Peyer's patch (tissue), 4 donors: ENCODE measurements at regions not wholly inside any gene's neighbourhood (a gene's known extent, or its start where the extent isn't known, plus 50 kb on each side); places are given as distances from the start of the nearest gene placed in this dataset.

Experiments used
- DNase-seq, 3 donors: peaks; one replicate each; pipeline ENCODE4 v3.0.0-alpha.2; 2017 to 2019
- H3K27ac ChIP-seq, 4 donors: fragments of 200-600 bp; sonication (generic); one replicate each; pipeline ENCODE4 v1.5.1; 2016 to 2019
- H3K27me3 ChIP-seq, 2 donors: fragments of 200-600 bp; sonication (generic); one replicate each; pipeline ENCODE4 v1.5.1; 2019
- H3K36me3 ChIP-seq, 3 donors: fragments of 200-600 bp; sonication (generic); one replicate each; pipeline ENCODE4 v1.5.1; 2016 to 2019
- H3K4me1 ChIP-seq, 4 donors: fragments of 200-600 bp; sonication (generic); one replicate each; pipeline ENCODE4 v1.5.1; 2016 to 2019
- H3K4me3 ChIP-seq, 4 donors: fragments of 200-600 bp; sonication (generic); 1 replicate in 3 of 4; 2 replicates in 1 of 4; pipeline ENCODE4 v1.5.1; 2016 to 2019; ENCODE audit warnings: mild to moderate bottlenecking in 1 of 4
- H3K9me3 ChIP-seq, 4 donors: fragments of 200-600 bp; sonication (generic); one replicate each; pipeline ENCODE4 v1.5.1; 2016 to 2019; ENCODE audit warnings: mild to moderate bottlenecking in 1 of 4
- POLR2A ChIP-seq, 2 donors: fragments of 450-650 bp; IDR thresholded peaks; one replicate each; pipeline ENCODE4 v1.5.1; 2017; ENCODE audit warnings: antibody characterized with exemption in 2 of 2, mild to moderate bottlenecking in 2 of 2, moderate library complexity in 2 of 2
- TF ChIP-seq, protein P1 (sequence below), 6 experiments: fragments of 450-650 bp in 4 of 6; fragments of 200-600 bp in 2 of 6; sonication (generic) in 1 of 6; IDR thresholded peaks; one replicate each; pipeline ENCODE4 v1.5.1; 2017 to 2019; ENCODE audit warnings: antibody characterized with exemption in 6 of 6, mild to moderate bottlenecking in 3 of 6, moderate library complexity in 1 of 6

DNA sequence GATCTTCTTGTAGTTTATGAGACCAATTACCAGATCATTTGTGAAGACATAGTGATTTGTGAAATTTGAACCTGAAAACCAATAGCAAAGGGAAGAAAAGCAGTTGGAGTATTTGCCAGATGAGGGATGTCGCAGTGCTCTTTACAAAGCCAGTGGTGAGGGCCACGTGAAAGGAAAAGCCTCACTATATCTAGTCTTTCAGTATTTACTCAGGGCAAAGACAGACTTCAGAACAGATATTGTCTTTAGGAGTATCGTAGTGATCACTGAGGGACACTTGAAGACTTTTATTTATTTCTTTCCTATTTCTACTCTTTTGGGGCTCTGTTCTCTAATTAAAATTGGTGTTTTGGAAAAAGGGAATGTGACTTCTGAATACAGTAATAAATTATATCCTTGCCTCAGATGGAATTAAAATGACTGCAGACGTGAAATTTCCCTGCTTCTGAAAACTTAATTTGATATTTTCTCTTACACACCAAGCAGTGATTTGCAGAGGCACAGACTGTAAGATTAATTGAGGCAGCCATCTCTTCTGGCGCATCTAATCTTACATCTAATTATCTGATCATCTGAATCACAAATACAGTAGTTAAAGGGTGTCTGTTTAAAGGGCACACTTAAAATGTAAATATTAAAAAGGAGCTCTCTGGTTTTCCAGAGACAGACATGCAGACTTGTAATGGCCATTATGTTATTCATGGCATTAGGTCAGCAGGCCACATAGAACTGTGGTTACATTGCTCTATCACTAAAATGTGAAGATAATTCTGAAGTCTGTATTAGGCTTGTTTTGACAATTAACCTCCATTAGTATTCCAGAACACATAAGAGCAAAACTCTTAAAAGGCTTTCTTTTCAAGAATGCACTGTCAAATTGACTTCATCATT, 193.0 kb upstream of the GOLIM4 start:
- Histone ChIP-seq H3K36me3 (no peaks in the 10 kb centered on the region), H3K27ac (no peak overlapping the region), H3K4me3 (no peak overlapping the region), H3K9me3 (no peaks in the 10 kb centered on the region), H3K4me1 (no peaks in the 10 kb centered on the region), H3K27me3 (no peaks in the 10 kb centered on the region)
- no peak for TF ChIP-seq POLR2A (IDR thresholded peaks at IDR 0.05)
- DNase-seq, result no peak

DNA sequence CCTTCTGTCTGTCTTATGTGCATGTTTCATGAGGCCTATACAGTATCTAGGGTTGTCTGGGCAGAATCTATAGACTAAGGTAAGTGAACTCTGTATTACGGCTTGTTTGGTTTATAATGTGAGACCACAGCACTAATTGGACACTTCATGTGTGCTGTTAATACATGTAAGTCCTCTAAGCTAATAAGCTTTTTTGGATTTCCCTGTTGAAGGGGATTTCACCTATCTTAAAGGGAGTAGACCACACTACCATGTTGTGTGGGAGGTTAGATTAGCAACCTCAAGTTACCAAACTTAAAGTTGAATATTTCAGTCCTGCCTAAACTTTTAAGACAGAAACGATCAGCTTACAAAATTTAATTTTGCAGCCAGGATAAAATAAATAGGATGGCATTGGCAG, 189.8 kb upstream of the GOLIM4 start:
- DNase-seq, result no peak
- Histone ChIP-seq H3K27me3 (no peaks in the 10 kb centered on the region), H3K36me3 (no peaks in the 10 kb centered on the region), H3K4me3 (no peak overlapping the region), H3K27ac (no peak overlapping the region), H3K4me1 (no peaks in the 10 kb centered on the region), H3K9me3 (no peaks in the 10 kb centered on the region)
- no peak for TF ChIP-seq POLR2A (IDR thresholded peaks at IDR 0.05)
- TF ChIP-seq, protein P1, sequence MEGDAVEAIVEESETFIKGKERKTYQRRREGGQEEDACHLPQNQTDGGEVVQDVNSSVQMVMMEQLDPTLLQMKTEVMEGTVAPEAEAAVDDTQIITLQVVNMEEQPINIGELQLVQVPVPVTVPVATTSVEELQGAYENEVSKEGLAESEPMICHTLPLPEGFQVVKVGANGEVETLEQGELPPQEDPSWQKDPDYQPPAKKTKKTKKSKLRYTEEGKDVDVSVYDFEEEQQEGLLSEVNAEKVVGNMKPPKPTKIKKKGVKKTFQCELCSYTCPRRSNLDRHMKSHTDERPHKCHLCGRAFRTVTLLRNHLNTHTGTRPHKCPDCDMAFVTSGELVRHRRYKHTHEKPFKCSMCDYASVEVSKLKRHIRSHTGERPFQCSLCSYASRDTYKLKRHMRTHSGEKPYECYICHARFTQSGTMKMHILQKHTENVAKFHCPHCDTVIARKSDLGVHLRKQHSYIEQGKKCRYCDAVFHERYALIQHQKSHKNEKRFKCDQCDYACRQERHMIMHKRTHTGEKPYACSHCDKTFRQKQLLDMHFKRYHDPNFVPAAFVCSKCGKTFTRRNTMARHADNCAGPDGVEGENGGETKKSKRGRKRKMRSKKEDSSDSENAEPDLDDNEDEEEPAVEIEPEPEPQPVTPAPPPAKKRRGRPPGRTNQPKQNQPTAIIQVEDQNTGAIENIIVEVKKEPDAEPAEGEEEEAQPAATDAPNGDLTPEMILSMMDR (IDR thresholded peaks at IDR 0.05), result no peak

DNA sequence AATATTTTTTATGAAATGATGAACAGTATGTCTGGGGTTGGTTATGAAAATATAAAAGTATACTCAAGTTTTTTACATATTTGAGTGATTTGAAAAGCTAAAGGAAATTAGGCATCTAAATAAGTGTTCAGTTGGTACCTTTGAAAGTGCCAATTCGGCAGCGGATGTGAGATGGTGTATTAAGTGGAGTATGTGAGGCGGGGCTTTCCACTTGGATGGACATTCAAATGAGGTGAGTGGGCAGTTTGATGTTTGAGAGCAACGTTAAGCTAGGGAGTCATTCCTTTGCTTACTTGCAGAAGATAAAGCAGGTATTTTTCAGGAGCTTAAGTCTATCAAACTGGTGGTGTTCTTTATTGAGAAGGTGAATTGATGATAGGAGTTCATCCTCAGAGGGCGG, 189.0 kb upstream of the GOLIM4 start:
- no peak for DNase-seq
- Histone ChIP-seq H3K4me1 (no peaks in the 10 kb centered on the region), H3K9me3 (no peaks in the 10 kb centered on the region), H3K36me3 (no peaks in the 10 kb centered on the region), H3K27me3 (no peaks in the 10 kb centered on the region), H3K27ac (no peak overlapping the region), H3K4me3 (no peak overlapping the region)
- TF ChIP-seq, protein P1 (IDR thresholded peaks at IDR 0.05), result no peak
- no peak for TF ChIP-seq POLR2A (IDR thresholded peaks at IDR 0.05)

DNA sequence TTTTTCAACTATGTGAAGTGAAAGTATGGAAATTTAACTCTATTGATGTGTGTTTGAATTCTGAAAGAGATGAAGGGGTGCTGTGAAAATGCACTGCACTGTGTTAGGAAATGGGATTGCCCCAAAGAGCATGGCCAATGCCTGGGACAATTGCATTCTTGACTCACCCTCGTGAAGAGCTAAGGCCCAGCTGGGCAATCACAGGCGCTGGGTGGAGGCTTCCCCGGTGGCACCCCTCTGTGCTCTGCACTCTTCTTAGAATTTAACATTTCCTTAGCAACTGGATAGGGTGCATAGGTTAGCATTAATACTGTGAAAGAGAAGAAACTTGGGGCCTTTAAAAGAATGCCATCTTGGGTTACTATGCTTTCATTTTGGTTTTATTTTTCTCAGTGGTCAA, 179.9 kb upstream of the GOLIM4 start:
- Histone ChIP-seq H3K4me1 (no peaks in the 10 kb centered on the region), H3K27me3 (no peaks in the 10 kb centered on the region), H3K9me3 (no peaks in the 10 kb centered on the region), H3K4me3 (no peak overlapping the region), H3K36me3 (no peaks in the 10 kb centered on the region), H3K27ac (no peak overlapping the region)
- TF ChIP-seq, protein P1 (IDR thresholded peaks at IDR 0.05), result no peak
- no peak for TF ChIP-seq POLR2A (IDR thresholded peaks at IDR 0.05)
- DNase-seq, result no peak

DNA sequence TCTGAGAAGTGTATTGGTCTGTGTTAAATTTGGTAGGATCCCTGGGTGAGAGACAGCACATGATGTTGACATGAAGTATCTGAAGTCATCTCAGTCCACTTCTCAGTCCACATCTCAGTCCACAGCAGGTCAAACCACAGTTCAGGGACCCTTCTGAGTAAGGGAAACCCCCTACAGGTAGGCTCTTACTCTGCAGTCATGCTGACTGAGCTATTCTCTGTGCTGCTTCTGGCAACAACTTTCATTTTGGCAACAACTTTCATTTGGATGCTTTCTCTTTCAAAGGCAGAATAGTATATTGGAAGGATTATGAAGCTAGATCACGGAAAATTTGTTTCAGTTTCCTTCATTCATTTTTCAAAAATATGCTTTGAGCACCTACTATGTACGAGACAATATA, 178.2 kb upstream of the GOLIM4 start:
- Histone ChIP-seq H3K36me3 (no peaks in the 10 kb centered on the region), H3K4me3 (no peak overlapping the region), H3K27ac (no peak overlapping the region), H3K9me3 (no peaks in the 10 kb centered on the region), H3K27me3 (no peaks in the 10 kb centered on the region), H3K4me1 (no peaks in the 10 kb centered on the region)
- TF ChIP-seq, protein P1 (IDR thresholded peaks at IDR 0.05), result no peak
- TF ChIP-seq POLR2A (IDR thresholded peaks at IDR 0.05), result no peak
- DNase-seq, result no peak

DNA sequence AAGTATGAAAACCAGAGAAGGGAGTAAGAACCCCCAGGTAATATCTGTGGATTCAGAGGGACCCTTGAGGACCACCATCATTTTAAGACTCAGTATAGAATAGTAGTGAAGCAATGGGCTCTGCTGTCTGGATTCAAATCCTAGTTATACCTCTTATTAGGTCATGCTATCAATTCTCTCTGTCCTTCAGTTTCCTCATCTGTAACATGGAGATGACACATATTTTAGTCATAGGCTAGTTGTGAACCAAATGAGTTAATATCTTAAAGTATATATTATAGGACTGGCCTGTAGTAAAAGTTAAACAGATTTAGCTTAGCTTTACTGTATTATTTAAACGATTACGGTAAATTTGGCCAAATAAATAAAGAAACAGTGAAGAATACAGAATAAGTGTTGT, 177.3 kb upstream of the GOLIM4 start:
- no peak overlapping the region for H3K4me3 ChIP-seq
- TF ChIP-seq, protein P1 (IDR thresholded peaks at IDR 0.05), result no peak
- no peak for TF ChIP-seq POLR2A (IDR thresholded peaks at IDR 0.05)
- no peaks in the 10 kb centered on the region for H3K27me3 ChIP-seq
- H3K36me3 ChIP-seq, result no peaks in the 10 kb centered on the region
- no peak for DNase-seq
- H3K4me1 ChIP-seq, result no peaks in the 10 kb centered on the region
- H3K9me3 ChIP-seq, result no peaks in the 10 kb centered on the region
- H3K27ac ChIP-seq, result no peak overlapping the region
